Activated gamma-delta T cell treated with Interleukin-2 at 50 U/mL for 16 hours (primary cell): ENCODE measurements at regions not wholly inside any gene's neighbourhood (a gene's known extent, or its start where the extent isn't known, plus 50 kb on each side); places are given as distances from the start of the nearest gene placed in this dataset.
"Not testable (repeated sequence)": the region's sequence is repeated elsewhere in the genome, so short reads cannot be mapped to it uniquely, and the experiment has no call there.

Source experiments
- DNase-seq: peaks from one replicate; pipeline ENCODE4 v3.0.0-alpha.2; 2020

DNA sequence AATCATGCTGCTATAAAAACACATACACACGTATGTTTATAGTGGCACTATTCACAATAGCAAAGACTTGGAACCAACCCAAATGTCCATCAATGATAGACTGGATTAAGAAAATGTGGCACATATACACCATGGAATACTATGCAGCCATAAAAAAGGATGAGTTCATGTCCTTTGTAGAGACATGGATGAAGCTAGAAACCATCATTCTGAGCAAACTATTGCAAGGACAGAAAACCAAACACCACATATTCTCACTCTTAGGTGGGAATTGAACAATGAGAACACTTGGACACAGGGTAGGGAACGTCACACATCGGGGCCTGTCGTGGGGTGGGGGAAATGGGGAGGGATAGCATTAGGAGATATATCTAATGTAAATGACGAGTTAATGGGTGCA, 97.1 kb upstream of the PRKCQ start:
- not testable (repeated sequence) for DNase-seq

DNA sequence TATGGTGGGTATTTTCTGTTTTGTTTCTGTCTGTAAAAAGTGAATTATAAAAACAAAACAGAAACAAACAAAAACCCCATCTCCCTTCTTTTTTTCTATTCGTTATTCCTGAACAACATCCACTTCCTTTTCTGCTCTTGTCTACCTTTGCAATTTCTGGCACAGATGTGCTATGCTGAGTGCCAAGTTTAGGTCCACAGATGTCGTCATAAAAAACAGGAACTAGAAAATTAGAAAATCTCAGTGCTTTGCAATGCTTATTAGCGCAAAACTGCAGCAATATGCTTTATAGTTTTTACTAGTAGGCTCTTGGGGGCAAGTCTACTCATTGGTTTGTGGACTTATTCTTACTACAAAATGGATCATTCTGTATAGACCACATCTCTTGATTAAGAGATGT, 94.2 kb upstream of the PRKCQ start:
- no peak for DNase-seq

DNA sequence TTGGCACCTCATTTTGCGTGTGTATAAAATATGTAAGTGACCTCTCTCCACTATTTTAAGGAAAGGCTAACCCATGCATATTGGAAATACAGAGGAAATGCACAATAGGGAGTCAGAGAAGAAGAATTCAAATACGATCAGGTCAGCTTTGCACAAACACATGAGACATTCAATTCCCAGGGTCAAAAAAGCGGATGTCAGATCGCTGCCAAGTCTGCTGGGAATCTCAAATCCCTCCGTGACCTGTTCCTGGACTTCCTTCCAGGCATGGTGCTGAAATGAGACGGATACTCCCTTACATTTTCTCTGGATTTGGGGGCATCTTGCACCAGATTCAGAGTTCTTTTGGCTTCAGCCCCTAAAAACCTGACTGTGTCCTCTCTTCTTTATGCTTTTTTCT, 91.9 kb upstream of the PRKCQ start:
- no peak for DNase-seq

DNA sequence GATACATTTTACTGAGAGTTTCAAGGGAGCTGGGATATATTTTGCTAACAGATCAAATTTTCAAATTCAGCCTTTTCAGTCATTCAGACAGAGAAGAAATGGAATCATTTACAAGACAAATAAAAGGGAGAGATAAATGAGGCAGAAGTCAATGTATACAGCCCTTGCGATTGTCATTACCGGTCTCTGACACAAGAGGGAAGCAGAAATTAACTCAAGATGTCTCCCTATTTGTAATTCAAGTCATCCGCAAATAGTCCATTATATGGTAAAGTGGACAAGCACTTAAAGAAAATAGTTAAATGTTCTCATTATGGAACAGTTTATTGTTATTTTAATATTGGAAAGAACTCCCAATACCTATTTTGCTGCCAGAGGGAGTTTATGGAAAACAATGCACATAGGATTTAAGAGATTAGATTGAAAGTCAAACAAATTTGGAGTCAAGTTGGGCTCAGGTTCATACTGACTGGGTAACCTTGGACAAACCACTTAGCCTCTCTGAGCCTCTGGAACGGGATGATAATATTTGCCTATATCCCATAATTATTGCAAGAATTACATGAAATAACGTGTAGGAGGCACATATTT, 89.3 kb upstream of the PRKCQ start:
- DNase-seq = peak; percentile 9

DNA sequence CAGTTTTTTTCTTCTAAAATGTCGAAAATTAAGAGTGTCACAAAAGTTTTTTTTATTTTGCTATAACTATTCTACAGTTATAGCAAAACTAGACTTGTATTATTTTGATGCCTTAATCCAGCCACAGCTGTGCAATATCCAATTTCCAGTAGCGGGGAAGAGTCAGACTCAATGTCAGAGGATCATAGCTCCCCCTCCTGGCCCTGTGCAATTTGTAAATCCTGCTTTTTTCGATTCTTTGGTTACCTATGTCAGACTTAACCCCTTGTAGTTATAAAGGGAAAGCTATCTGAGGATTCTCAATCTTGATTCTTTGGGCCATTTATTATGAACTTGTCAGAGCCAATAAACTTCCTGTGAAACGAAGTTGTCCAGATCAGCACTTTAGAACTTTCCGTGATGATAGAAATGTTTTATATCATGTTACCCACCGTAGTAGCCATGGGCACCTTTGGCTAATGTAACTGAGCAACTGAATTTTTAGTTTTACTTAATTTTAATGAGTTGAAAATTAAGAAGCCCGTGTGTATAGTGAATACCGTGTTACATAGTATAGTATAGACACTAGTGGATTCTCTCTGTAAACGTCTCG, 87.7 kb upstream of the PRKCQ start:
- peak; percentile 9 for DNase-seq

DNA sequence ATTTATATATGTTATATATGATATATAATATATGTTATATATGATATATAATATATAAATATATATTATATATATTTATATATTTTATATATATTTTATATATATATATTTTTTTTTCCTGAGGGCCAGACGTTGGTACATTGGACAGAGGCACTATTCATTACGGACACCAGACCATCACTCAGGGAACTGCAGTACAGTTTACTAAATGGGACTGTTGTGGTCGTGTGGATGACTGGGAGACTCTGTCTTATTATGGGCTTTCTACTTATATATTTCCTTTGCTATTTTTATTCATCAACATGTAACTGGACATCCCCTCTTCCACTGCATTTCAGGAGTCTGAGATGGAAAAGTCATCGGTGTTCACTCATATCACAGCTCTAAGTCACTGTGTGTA, 87.1 kb upstream of the PRKCQ start:
- DNase-seq = no peak

DNA sequence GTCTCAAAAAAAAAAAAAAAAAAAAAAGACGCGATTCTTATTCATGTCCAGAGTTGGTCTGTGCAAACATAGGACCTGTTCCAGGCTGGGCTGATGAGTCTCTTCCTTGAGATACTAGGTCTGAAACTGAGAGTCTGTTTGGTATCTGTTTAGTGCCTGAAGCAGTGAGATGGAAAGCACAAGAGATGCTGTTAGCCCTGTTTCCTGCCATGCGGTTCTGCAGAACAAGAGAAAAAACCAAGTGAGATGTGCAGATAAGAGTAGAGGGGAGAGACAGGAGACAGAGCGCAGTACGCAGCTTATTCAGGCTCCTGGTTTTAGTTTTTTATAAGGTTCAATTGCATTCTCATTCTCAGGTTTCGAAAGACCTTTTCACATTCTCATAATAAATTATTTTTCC, 85.8 kb upstream of the PRKCQ start:
- DNase-seq = peak; percentile 40

DNA sequence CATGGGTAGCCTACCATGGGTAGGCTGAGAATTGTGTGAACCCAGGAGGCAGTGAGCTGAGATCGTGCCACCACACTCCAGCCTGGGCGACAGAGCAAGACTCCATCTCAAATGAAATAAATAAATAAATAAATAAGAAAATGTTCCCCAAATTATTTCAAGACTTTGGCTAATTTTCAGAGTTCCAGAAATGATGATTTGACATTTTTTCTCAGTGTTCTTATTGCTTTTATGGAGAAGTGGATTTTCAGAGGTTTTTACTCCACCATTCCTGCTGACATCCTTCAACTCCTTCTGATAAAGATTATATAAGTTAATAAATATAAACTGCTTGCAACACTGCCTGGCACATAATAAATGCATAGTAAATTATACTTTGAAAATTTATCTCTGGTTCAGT, 80.4 kb upstream of the PRKCQ start:
- no peak for DNase-seq

DNA sequence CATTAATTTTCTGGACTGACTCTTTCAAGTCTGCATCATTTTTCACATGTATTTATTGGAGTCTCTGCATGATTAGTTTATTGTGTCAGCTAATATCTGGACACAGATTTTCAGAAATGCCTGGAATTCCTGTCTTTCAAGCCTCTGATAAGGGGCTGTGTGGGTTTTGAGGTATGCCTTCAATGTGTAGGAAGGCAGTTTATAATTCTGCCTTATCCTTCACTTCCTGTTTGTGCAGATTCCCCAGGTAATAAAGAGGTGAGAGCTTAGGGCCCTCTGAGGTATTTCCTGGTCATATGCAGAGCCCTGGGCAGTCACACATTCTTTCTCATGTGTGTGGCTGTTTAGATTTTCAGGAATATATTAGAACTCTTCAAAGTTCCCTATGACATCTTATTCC, 79.4 kb upstream of the PRKCQ start:
- DNase-seq = no peak

DNA sequence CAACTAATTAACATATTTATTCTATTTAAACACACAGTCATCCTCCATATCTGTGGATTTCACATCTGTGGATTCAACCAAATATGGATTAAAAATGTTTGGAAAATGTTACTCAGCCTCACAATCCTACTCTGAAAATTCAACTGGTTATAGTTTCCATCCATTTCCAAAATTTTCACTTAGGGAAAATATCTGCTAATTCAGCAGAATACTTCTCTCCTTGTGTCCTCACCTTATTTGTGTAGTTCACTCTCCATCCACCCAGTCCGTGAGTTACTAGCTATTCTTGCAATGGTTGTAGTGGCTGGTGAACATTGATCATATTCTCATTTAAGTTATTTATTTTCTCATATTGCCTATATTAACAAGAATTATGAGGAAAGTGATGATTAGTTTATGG, 77.6 kb upstream of the PRKCQ start:
- no peak for DNase-seq

DNA sequence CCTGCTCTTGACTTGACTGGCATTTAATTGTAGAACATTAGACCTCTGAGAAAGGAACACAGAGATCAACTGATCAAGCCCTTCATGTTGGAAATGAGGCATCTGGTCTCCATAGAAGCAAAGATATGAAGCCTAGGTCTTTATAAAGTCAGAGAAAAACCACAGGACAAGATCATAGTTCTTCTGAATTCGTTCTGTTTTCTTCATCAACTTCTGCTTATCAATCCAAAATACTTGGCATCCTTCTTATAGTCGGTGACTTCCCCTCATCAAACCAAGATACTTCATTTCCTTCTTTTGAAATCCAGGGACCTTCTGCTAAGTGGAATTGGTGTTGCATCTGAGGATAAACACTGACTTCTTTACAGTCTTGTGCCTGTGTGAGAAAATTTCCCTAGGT, 77.1 kb upstream of the PRKCQ start:
- DNase-seq = no peak

DNA sequence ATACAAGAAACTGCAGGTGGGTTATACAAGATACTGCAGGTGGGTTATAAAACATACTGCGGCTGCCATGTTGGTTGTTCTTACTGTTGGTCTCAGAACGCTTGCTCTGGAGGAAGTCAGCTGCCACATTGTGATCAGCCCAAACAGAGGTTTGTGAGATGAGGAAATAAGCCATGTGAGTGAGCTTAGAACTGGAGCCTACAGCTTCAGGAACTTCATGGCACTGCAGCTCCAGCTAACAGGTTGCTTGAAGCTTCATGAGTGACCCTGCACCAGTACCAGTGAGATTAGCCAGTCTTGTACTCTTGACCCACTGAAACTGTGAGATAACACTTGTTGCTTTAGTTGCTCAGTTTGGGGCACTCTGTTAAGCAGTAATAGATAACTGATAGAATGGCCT, 74.5 kb upstream of the PRKCQ start:
- no peak for DNase-seq

DNA sequence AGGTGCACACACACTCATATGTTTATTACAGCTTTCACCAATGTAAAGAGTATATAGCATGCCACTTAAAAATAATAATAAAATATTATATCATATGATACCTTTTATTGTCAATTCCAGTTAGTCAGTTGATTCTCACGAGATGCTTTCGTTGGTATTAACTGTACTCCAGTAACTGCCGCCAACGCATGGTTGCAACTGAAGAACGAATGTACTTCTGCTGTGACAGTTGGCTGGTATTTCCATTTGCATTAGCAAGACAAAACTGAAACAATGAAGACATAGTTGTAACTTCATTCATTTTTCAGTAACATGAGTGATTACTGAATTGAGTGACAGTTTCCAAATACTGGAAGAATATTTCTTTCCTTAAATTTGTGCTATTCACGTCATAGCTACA, 70.5 kb upstream of the PRKCQ start:
- DNase-seq = no peak

DNA sequence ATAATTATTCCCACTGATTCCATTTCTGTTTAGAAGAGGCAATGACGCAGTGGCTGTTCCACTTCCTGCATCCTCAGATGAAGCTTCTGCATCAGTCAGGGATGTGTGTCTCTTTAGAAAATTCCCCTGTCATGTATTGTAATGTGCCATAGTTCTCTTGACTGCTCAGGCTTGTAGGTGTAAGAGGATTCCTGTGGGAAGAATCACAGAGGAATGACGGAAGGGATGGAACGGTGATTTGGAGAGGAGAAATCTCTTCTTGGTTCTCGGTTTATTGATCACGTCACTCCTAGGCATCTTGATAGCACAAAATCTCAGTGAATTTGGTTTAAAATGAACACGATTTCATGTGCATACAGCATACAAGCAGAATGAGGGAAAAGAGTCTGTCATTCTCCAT, 69.8 kb upstream of the PRKCQ start:
- no peak for DNase-seq

DNA sequence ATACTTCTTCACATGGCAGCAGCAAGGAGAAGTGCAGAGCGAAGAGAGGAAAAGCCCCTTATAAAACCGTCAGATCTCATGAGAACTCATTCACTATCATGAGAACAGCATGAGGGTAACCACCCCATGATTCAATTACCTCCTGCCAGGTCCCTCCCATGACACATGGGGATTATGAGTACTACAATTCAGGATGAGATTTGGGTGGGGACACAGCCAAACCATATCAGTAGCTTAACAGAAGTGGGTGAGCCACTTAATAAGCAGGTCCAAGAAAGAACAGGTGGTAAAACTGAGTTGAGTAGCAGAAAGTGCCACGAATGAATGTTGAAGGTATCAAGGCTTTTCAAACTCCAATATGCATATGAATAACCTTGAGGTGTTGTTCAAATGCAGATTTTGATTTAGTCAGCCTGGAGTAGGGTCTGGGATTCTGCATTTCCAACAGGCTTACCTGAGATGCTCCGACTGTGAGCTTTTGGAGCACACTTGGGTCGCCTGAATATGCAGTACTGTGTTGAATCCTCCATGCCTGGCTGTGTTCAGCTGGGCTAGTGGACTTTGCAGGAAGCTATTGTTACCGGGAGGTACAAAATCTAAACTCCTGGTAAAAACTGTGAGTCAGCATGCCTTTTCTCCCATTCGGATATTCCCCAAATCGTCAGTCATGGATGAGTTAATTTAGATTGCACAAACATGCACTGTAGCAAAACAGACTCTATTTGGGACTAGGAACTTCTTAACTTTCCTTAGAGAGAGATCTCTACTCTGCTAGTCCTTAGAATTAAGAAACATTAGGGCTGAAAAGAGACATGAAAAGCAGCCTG, 69.0 kb upstream of the PRKCQ start:
- no peak for DNase-seq

DNA sequence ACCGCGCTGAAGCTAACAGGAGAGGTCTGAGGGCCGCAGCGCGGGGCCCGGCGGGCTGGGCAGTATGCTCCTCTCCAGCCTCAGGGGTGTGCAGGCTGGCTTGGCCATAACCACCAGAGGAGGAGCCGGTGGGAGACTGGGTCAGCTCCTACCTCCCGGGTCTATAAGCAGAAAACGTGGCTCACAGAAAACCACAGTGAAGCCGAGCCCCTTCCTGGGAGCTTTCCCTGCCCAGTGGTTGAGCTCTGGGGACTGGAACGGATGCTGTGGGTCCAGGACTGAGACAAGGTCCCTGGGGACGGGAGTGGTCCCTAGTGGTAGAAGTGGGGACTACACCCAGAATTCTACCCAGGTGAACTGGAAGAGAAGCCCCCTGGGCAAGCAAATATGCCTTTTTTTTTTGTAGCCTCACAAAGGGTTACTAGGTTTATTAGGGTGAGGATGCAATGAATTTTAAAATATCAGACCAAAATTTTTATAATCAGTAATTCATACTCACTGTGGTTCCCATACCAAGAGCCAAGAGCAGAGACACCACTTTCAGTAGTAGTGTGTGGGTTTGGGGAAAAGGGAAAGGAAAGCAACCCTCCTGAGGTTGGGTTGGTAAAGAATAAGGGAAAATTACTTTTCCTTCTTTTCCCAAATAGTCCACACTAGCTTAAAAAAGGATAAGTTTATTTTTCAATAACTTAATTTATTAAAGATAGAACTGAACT, 67.9 kb upstream of the PRKCQ start:
- peak; percentile 70 for DNase-seq

DNA sequence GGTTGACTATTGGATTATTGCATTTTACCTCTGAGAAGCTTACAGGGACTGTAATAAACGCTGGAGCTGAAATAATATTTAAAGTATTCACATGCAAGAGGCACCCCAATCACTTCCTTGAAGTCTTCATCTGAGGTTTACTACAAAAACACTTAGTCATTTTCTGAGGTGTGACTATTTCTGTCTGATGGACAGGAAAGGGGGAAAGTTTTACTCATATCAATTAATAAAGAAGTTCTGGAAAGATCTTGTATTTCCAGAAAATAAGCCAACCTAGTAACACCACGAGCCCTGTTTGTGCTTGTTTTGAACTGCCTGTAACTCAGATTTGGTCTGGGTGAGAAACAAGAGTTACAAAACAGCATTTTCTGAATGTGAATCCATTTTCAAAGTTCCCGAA, 63.9 kb upstream of the PRKCQ start:
- no peak for DNase-seq

DNA sequence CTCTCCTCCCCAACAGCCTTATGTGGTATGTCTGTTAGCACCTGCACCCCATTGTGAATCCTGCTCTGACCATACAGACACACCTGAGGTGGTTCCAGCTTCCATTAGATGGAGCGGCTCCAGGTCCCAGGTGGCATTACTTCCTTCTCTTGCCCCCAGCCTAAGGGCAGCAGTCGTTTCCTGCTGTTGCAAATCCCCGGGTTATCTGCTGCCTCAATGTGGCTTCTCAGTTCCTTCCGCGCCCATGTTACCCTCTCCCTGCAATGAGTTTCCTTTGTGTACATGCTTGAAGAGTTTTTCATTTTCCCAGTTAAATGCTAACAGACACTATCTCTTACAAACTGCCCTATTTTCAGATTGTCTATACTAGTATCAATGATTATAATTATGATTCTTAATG, 62.8 kb upstream of the PRKCQ start:
- DNase-seq = no peak

DNA sequence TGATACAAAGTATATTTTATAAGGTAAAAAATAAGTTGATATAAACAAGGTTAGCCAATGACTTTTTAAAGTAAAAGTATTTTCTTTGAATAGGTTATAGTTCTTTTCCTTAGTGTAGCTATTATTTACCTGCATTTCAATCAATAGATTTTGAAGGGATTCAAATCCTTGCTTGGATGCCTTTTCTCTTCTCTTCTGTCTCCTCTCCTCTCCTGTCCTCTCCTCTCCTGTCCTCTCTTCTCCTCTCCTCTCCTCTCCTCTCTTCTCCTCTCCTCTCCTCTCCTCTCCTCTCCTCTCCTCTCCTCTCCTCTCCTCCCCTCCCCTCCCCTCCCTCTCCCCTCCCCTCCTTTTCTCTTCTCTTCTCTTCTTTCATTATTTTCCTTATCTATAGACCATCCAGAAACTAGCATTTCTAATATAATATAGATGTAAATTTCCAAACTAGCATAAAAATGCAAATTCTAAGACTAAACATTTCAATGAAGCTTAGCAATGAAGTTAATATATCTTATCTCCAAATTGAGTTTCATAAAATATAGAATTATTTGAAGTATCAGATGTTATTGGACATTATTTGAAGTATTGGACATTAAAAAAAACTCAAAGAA, 60.5 kb upstream of the PRKCQ start:
- no peak for DNase-seq

DNA sequence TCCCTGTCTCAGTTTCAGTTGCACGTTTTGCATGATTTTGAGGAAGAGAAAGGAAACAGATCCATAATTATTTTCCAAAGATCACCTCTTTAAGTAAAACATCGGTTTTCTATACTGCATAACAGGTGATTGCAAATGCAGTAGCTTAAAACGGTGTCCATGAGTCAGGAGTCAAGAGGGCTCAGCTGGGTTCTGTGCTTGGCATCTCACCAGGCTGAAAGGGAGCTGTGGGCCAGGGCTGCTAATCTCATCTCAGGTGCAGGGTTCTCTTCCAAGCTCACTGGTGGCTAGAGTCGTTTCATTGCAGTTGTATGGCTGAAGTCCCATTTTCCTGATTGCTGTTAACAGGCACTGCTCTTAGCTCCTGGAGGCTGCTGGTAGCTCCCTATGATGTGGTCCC, 57.0 kb upstream of the PRKCQ start:
- no peak for DNase-seq

DNA sequence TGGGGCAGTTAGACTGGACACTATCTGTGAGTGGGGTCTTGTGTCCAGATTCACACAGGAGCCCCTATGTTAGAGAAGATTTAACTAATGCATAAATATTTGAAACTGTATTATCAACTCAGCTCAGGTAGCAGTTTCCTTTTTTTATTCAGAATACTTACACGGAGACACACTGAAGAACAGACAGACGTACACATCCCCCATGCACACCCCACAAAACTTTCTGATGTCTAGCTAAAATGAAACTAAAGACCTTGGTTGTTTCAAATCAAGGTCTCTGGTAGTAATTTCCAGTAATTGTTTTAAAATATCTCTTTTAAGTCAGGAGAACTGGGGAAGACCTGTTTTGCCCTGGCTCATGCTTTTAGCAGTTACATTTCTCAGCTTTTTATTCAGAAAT, 55.7 kb upstream of the PRKCQ start:
- DNase-seq = no peak
